B cell (primary cell): ENCODE measurements at regions not wholly inside any gene's neighbourhood (a gene's known extent, or its start where the extent isn't known, plus 50 kb on each side); places are given as distances from the start of the nearest gene placed in this dataset.

Experiments
- ATAC-seq: fragments of 200-7000 bp; cut with Tn5 transposase; one replicate; pipeline ENCODE4 v1.10.0; 2021; ENCODE audit warnings: low read depth, mild to moderate bottlenecking, moderate number of reproducible peaks, moderate library complexity
- CTCF ChIA-PET: fragments of 350-600 bp; sonication (Branson Sonifier 250); formaldehyde crosslinking; loops from one replicate; lab custom pipeline; 2021; ENCODE audit warnings: antibody characterized with exemption, inconsistent platforms; lab: Charles Lee
- POLR2A ChIA-PET: fragments of 350-600 bp; sonication (Branson Sonifier 250); formaldehyde crosslinking; loops from one replicate; lab custom pipeline; 2021; ENCODE audit warnings: antibody characterized with exemption; lab: Charles Lee
- DNase-seq: peaks from one replicate; pipeline ENCODE4 v3.0.0; 2013
- H2AFZ ChIP-seq: 2 replicates; pipeline ENCODE4 v1.6.1; 2012; ENCODE audit warnings: mild to moderate bottlenecking, low read depth, low read length; ENCODE audit not compliant: insufficient read depth, poor library complexity, severe bottlenecking
- H3K27ac ChIP-seq, 2 donors: 1 replicate in 1 of 2; 2 replicates in 1 of 2; pipeline ENCODE4 v1.5.1; 2012 to 2013; ENCODE audit warnings: low read length in 2 of 2, mild to moderate bottlenecking in 2 of 2, moderate library complexity in 1 of 2
- H3K27me3 ChIP-seq, 4 experiments: fragments of 200-600 bp in 1 of 4; sonication (generic) in 1 of 4; replicated peaks in 1 of 4; 1 replicate in 2 of 4; 2 replicates in 2 of 4; pipeline versions ENCODE4 v1.6.1 to v1.7.0; 2013 to 2016; ENCODE audit warnings: low read length in 3 of 4, mild to moderate bottlenecking in 2 of 4, mixed read lengths in 1 of 4, moderate library complexity in 1 of 4; ENCODE audit not compliant: insufficient read depth in 4 of 4, control insufficient read depth in 3 of 4; ENCODE audit errors: control extremely low read depth in 1 of 4
- H3K36me3 ChIP-seq, 2 experiments: replicated peaks in 1 of 2; 1 replicate in 1 of 2; 2 replicates in 1 of 2; pipeline versions ENCODE4 v1.6.1 to v1.7.1; 2013; ENCODE audit warnings: low read length in 1 of 2; ENCODE audit not compliant: insufficient read depth in 2 of 2, control insufficient read depth in 1 of 2; ENCODE audit errors: control extremely low read depth in 1 of 2, extremely low read depth in 1 of 2
- H3K4me1 ChIP-seq, 2 donors: fragments of 200-600 bp in 1 of 2; sonication (generic) in 1 of 2; 1 replicate in 1 of 2; 2 replicates in 1 of 2; pipeline versions ENCODE4 v1.5.1 to v1.6.1; 2013 to 2017; ENCODE audit warnings: low read length in 2 of 2; ENCODE audit not compliant: control insufficient read depth in 2 of 2, insufficient read depth in 2 of 2
- H3K4me2 ChIP-seq: replicated peaks from 2 replicates; pipeline ENCODE3; 2012; ENCODE audit warnings: mild to moderate bottlenecking, low read depth, low read length; ENCODE audit not compliant: poor library complexity, severe bottlenecking
- H3K4me3 ChIP-seq, 5 experiments: fragments of 200-600 bp in 1 of 5; sonication (generic) in 1 of 5; 1 replicate in 3 of 5; 2 replicates in 2 of 5; pipeline versions ENCODE4 v1.5.1 to v1.7.0; 2011 to 2016; ENCODE audit warnings: low read length in 4 of 5, mild to moderate bottlenecking in 4 of 5, low read depth in 2 of 5, control low read depth in 1 of 5, moderate library complexity in 1 of 5; ENCODE audit not compliant: insufficient read depth in 1 of 5; ENCODE audit errors: control extremely low read depth in 1 of 5, extremely low read depth in 1 of 5
- H3K79me2 ChIP-seq: fragments of 200-600 bp; sonication (generic); one replicate; pipeline ENCODE4 v1.6.0; 2016; ENCODE audit warnings: low read length; ENCODE audit not compliant: control insufficient read depth, insufficient read depth
- H3K9ac ChIP-seq: fragments of 200-600 bp; sonication (generic); 2 replicates; pipeline ENCODE4 v1.6.1; 2017; ENCODE audit warnings: mild to moderate bottlenecking, low read length, moderate library complexity
- H3K9me3 ChIP-seq, 3 donors: one replicate each; pipeline versions ENCODE4 v1.6.1 to v1.7.1; 2013; ENCODE audit warnings: low read length in 2 of 3; ENCODE audit not compliant: control insufficient read depth in 2 of 3, insufficient read depth in 1 of 3; ENCODE audit errors: control extremely low read depth in 1 of 3
- H4K20me1 ChIP-seq: 2 replicates; pipeline ENCODE4 v1.6.0; 2012; ENCODE audit warnings: mild to moderate bottlenecking, low read length; ENCODE audit not compliant: insufficient read depth, control insufficient read depth, poor library complexity, severe bottlenecking
- H3K27ac Mint-ChIP-seq: one replicate; pipeline ENCODE4 v1.8.0; 2021; ENCODE audit warnings: mixed read lengths
- H3K27me3 Mint-ChIP-seq: one replicate; pipeline ENCODE4 v1.8.0; 2021; ENCODE audit warnings: mixed read lengths
- H3K4me1 Mint-ChIP-seq: one replicate; pipeline ENCODE4 v1.8.0; 2021; ENCODE audit warnings: mixed read lengths
- H3K4me3 Mint-ChIP-seq: one replicate; pipeline ENCODE4 v1.8.0; 2021; ENCODE audit warnings: mixed read lengths
- H3K9me3 Mint-ChIP-seq: one replicate; pipeline ENCODE4 v1.8.0; 2022; ENCODE audit warnings: mixed read lengths; ENCODE audit not compliant: insufficient read depth
- CTCF ChIP-seq: fragments of 200-600 bp; IDR thresholded peaks from one replicate; pipeline ENCODE4 v1.8.0; 2022; ENCODE audit warnings: antibody characterized with exemption, mild to moderate bottlenecking
- EZH2 ChIP-seq: IDR thresholded peaks from 2 replicates; pipeline ENCODE4 v1.6.1; 2012; ENCODE audit warnings: borderline replicate concordance, low read depth, mild to moderate bottlenecking, moderate library complexity, low read length; ENCODE audit not compliant: insufficient read depth, poor library complexity, severe bottlenecking
- WGBS: methylation state at CpG from one replicate; pipeline ENCODE4 v1.1.5; 2013; ENCODE audit warnings: missing lambda C conversion rate; ENCODE audit not compliant: insufficient coverage; 5-methylcytosine and 5-hydroxymethylcytosine counted together
- intact Hi-C: fragments of 100-400 bp; cut with micrococcal nuclease; formaldehyde crosslinking; loops from one replicate; pipeline ENCODE4 v1.10.0; 2022

- 19% methylated on average over 10 of the region's 10 CpGs for WGBS
- H3K9ac ChIP-seq: no peak overlapping the region
- H3K9me3 ChIP-seq: peaks cover 3 to 8% (median 5%) of the 10 kb centered on the region in 3 donors
- no peaks in the 10 kb centered on the region for H3K27me3 Mint-ChIP-seq
- ChIA-PET CTCF (interaction anchor here (0.9 to 4.3 kb wide), 7 partner anchors 9 to 328 kb away, joined by 3 to 24 read pairs (median 3); no protein-coding TSS in a partner anchor), POLR2A (interaction anchor here (0.6 to 1.6 kb wide), 7 partner anchors 12 to 456 kb away, joined by 3 to 5 read pairs (median 4); no protein-coding TSS in a partner anchor)
- intact Hi-C loops: loop anchor here (1.0 to 2.0 kb wide), 4 partner anchors 26 to 110 kb away; no protein-coding TSS in a partner anchor
- H4K20me1 ChIP-seq: no peaks in the 10 kb centered on the region
- peak overlapping the region; percentile 91 for H3K27ac Mint-ChIP-seq
- DNase-seq: peak; percentile 91
- TF ChIP-seq EZH2: no peak
- TF ChIP-seq CTCF: no peak
- H3K4me1 ChIP-seq: peaks cover 46 to 50% of the 10 kb centered on the region in 2 donors
- H3K4me3 Mint-ChIP-seq: peak overlapping the region; percentile 77
- H3K27ac ChIP-seq: peak overlapping the region; percentile 29 to 55
- ATAC-seq: peak; percentile 98
- no peak overlapping the region for H2AFZ ChIP-seq
- H3K79me2 ChIP-seq: no peaks in the 10 kb centered on the region
- no peaks in the 10 kb centered on the region for H3K27me3 ChIP-seq
- peak overlapping the region in 1 of 5 experiments; percentile 9 for H3K4me3 ChIP-seq
- H3K36me3 ChIP-seq: no peaks in the 10 kb centered on the region
- H3K9me3 Mint-ChIP-seq: peaks cover 9% of the 10 kb centered on the region
- peak overlapping the region; percentile 61 for H3K4me2 ChIP-seq
- peaks cover 69% of the 10 kb centered on the region for H3K4me1 Mint-ChIP-seq
These were observed 50.7 kb upstream of the SIRPA start for GRCh38 chr20:1844325-1845162.

GRCh38 chr20:1842281-1842680, 52.9 kb upstream of the SIRPA start:
- peaks cover 48% of the 10 kb centered on the region for H3K4me1 Mint-ChIP-seq
- H3K4me1 ChIP-seq: peaks cover 38 to 39% of the 10 kb centered on the region in 2 donors

More at GRCh38 chr20:1842281-1842680, 52.9 kb upstream of the SIRPA start:
- POLR2A ChIA-PET: no interaction called here
- TF ChIP-seq CTCF (no peak), EZH2 (no peak)
- Histone ChIP-seq H3K4me2 (no peak overlapping the region), H4K20me1 (no peaks in the 10 kb centered on the region), H3K79me2 (no peaks in the 10 kb centered on the region), H2AFZ (no peak overlapping the region), H3K27me3 (peaks cover 0 to 3% (median 0%) of the 10 kb centered on the region in 4 experiments), H3K9me3 (peaks cover 2 to 3% (median 3%) of the 10 kb centered on the region in 3 donors), H3K4me3 (no peak overlapping the region), H3K9ac (no peak overlapping the region), H3K27ac (no peak overlapping the region), H3K36me3 (no peaks in the 10 kb centered on the region)
- intact Hi-C loops: no loop called here
- Mint-ChIP-seq H3K4me3 (no peak overlapping the region), H3K27ac (no peak overlapping the region), H3K27me3 (no peaks in the 10 kb centered on the region), H3K9me3 (peaks cover 4% of the 10 kb centered on the region)
- DNase-seq: no peak
- ATAC-seq: no peak
- CTCF ChIA-PET: interaction anchor here (0.8 to 4.3 kb wide), 3 partner anchors 28 to 124 kb away, joined by 3 to 24 read pairs (median 3); no protein-coding TSS in a partner anchor
- 100% methylated on average over 1 of the region's 7 CpGs for WGBS
